ENCODE measurements at regions not wholly inside any gene's neighbourhood (a gene's known extent, or its start where the extent isn't known, plus 50 kb on each side); places are given as distances from the start of the nearest gene placed in this dataset.

- TF ChIP-seq CTCF (IDR thresholded peaks at IDR 0.05) (no peak), POLR2A (IDR thresholded peaks at IDR 0.05) (no peak)
Measured at GRCh38 chr12:74229671-74230070, 308.0 kb upstream of the ATXN7L3B start.
